Superior temporal gyrus (tissue), 1 donor: ENCODE measurements at regions not wholly inside any gene's neighbourhood (a gene's known extent, or its start where the extent isn't known, plus 50 kb on each side); places are given as distances from the start of the nearest gene placed in this dataset.
"Not testable (repeated sequence)": the region's sequence is repeated elsewhere in the genome, so short reads cannot be mapped to it uniquely, and the experiment has no call there.

Experiments
- DNase-seq: peaks from one replicate; pipeline ENCODE4 v3.0.0-alpha.2; 2016; ENCODE audit errors: extremely low spot score

DNA sequence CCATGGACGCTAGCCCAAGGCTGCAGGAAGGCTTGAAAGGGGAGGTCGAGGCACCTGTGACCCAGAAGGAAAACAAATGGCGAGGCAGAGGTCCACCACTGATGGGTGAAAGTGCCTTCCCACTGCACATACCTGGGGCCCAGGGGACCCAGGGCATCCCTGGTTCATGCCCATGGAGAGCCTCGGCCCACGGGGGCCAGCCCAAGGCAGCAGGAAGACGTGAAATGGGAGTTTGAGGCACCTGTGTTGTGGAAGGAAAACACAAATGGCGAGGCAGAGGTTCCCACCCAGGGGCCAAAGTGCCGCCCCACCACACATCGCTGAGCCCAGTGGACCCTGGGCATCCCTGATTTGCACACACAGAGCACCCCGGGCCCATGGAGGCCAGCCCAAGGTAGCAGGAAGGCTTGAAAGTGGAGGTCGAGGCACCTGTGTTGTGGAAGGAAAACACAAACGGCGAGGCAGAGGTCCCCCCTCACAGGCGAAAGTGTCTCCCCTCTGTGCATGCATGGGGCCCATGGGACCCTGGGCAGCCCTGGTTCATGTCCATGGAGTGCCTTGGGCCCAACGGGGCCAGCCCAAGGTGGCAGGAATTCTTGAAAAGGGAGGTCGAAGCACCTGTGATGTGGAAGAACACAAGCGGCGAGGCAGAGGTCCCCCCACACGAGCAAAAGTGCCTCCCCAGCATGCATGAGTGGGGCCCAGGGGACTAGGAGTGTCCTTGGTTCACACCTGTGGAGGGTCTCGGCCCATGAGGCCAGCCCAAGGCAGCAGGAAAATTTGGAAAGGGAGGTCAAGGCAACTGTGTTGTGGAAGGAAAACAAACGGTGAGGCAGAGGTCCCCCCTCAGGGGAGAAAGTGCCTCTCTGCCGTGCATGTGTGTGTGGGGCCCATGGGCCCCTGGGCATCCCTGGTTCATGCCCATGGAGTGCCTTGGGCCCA, 383.3 kb downstream of the ALG10 start:
- no peak for DNase-seq

DNA sequence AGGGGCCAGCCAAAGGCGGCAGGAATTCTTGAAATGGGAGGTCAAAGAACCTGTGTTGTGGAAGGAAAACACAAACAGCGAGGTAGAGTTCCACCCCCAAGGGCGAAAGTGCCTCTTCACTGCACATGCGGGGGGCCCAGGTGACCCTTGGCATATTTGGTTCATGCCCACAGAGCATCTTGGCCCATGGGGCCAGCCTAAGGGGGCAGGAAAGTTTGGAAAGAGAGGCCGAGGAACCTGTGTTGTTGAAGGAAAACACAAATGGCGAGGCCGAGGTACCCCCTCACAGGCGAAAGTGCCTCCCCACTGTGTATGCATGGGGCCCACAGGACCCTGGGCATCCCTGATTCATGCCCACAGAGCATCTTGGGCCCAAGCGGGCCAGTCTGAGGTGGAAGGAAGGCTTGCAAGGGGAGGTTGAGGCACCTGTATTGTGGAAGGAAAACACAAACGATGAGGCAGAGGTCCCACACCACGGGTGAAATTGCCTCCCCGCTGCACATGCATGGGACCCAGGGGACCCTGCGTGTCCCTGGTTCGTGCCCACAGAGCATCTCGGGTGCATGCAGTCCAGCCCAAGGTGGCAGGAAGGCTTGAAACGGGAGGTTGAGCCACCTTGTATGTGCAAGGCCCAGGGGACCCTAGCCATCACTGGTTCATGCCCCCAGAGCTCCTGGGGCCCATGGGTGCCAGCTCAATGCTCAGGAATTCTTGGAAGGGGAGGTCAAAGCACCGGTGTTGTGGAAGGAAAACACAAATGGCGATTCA, 384.1 kb downstream of the ALG10 start:
- no peak for DNase-seq

DNA sequence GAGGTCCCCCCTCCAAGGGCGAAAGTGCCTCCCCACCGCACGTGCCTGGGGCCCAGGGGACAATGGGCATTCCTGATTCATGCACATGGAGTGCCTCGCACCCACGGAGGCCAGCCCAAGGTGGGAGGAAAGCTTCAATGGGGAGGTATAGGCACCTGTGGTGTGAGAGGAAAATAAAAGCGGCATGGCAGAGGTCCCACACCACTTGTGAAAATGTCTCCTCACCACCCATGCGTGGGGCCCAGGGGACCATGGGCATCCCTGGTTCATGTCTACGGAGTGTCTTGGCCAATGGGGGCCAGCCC, 384.7 kb downstream of the ALG10 start:
- no peak for DNase-seq

DNA sequence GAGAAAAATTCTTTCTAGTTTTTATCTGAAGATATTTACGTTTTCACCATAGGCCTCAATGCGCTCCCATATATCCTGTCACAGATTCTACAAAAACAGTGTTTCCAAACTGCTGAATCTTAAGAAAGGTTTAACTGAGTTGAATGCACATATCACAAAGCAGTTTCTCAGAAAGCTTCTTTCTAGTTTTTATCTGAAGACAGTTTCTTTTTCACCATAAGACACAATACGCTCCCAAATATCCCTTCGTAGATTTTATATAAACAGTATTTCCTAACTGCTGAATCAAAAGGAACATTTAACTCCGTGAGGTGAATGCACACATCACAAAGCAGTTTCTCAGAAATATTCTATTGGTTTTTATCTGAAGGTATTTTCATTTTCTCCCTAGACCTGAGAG, 385.5 kb downstream of the ALG10 start:
- no peak for DNase-seq

DNA sequence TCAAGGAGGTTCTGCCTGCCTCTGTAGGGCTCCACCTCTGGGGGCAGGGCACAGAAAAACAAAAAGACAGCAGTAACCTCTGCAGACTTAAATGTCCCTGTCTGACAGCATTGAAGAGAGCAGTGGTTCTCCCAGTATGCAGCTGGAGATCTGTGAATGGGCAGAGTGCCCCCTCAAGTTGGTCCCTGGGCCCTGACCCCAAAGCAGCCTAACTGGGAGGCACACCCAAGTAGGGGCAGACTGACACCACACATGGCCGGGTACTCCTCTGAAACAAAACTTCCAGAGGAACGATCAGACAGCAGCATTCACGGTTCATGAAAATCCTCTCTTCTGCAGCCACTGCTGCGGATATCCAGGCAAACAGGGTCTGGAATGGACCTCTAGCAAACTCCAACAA, 409.2 kb downstream of the ALG10 start:
- not testable (repeated sequence) for DNase-seq
